HG03565 (cell line): ENCODE measurements at regions not wholly inside any gene's neighbourhood (a gene's known extent, or its start where the extent isn't known, plus 50 kb on each side); places are given as distances from the start of the nearest gene placed in this dataset.
"Not testable (repeated sequence)": the region's sequence is repeated elsewhere in the genome, so short reads cannot be mapped to it uniquely, and the experiment has no call there.

Experiments used
- ATAC-seq: cut with Tn5 transposase; IDR thresholded peaks from one replicate; pipeline ENCODE4 v1.9.1; 2021; ENCODE audit warnings: mild to moderate bottlenecking, moderate library complexity; ENCODE audit not compliant: unreplicated experiment

DNA sequence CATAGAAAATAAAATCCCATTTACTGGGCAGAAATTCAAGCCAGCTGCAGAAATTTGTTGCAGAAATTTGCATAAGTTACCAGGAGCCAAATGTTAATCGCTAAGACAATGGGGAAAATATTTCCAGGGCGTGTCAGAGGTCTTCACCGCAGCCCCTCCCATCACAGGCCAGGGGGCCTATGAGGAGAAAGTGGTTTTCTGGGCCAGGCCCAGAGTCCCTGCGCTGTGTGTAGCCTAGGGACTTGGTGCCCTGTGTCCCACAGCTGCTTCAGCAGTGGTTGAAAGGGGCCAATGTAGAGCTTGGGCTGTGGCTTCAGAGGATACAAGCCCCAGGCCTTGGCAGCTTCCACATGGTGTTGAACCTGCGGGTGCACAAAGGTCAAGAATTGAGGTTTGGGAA is 278.9 kb upstream of the PCDH9 start:
- ATAC-seq: no peak

DNA sequence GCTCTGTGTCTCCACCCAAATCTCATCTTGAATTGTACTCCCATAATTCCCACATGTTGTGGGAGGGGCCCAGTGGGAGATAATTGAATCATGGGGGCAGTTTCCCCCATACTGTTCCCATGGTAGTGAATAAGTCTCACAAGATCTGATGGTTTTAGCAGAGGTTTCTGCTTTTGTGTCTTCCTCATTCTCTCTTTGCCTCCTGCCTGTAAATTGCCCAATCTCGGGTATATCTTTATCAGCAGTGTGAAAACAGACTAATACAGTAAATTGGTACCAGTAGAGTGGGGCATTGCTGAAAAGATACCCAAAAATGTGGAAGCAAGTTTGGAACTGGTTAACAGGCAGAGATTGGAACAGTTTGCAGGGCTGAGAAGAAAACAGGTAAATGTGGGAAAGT is 278.1 kb upstream of the PCDH9 start:
- ATAC-seq: not testable (repeated sequence)

GRCh38 chr13:67506407-67506806 is 276.3 kb upstream of the PCDH9 start:
- no peak for ATAC-seq

DNA sequence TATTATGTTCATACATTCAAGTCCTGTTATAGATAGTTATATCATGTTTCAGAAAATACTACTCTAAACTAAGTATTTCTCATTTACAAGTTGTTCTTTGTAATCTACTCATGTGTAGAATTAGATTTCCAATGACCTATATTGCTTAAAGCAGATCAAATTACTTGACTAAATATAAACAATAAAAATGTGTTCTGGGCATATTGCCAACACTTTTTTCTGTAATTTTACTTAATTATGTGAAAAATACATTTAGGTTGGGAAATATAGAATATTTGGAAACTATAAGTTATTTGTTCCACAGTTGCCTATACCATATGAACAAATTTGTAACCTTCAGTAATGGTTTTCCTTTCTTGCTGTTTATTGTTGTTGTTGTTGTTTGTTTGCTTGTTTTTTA is 275.2 kb upstream of the PCDH9 start:
- no peak for ATAC-seq

DNA sequence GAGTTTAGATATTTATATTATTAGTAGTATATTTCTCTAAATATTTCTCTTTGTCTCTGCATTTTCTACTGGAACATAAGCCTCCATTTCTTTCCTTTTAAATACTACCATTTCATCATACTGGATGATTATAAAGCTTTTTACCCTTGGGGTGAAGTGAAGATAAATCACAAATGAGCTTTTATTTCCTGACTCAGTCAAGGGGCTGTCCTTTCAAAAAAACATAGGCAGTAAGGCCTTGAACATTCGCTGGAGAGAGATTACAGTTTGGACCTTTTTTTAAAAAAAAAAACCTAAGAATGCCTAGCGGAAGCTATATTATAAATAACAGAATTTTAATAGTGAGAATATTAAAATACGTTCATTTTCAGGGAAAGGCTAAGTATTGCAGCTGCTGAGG is 268.8 kb upstream of the PCDH9 start:
- ATAC-seq: no peak

DNA sequence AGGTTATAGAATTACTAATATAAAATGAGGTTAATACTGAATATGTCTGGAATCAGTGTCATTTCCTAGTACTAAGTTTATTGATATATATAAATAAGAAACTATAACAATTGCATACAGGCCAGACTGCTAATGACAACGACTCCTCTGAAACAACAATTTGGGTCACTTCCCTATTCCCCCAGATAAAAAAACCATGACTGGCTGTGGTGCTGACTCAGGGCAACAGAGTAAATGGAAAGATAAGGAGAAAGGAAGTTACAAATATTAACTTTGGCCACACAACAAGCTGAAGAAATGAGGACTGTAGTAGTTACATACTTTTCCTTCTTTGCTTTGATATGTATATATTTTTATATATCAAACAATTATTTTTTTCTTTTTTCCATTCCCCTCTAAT is 263.7 kb upstream of the PCDH9 start:
- ATAC-seq: no peak

DNA sequence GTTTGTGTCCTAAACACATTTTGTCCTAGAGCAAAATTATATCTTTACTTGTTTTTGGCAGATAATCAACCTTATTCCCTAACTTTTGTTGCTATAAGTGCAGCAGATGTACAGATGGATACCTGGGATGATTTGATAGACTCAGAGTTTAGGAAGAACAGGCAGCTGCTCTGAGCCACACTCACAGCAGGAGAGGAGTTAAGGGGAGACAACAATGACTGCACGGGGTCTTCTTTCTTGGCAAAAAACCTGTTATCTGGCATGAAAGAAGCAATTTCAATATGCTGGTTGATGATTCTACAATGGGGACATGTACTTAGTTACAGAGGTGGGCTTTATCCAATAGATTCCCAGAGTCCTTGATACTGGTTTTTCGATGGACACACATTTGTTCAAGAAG is 258.9 kb upstream of the PCDH9 start:
- ATAC-seq: no peak

- no peak for ATAC-seq
These were observed 251.3 kb upstream of the PCDH9 start for GRCh38 chr13:67481445-67481844.

GRCh38 chr13:67474115-67474514 is 244.0 kb upstream of the PCDH9 start:
- ATAC-seq: no peak

DNA sequence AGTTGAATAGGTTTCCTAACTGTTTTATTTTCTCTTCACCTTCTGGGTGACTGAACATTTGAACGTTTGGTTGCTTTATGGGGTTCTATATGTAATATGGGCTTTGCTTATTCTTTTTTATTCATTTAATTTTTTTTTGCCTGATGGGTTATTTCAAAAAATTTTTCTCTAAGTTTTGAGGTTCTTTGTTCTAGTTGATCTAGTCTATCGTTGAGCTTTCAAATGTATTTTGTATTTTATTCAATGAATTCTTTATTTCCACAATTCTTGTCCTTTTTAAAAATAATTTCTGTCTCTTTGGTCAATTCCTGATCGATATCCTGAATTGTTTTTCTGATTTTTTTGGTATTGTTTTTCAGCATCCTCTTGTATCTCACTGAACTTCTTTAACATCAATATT is 239.5 kb upstream of the PCDH9 start:
- no peak for ATAC-seq

DNA sequence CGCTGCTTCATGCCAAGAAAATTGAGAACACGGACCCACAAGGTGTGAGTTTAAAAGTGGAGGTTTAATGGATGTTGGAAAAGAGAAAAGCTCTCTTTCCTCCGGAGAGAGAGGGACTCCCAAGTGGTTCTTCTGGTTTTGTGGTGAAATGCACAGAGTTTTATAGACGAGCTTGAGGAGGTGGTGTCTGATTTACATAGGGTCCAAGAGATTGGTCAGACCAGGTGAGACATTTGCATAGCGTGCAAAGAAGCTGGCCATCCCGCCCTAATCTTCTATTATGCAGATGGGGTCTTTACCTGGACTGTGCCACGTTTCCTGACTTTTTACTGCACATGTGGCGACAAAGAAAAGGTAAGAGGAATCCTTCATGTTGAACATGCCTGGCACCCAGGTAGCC is 236.4 kb upstream of the PCDH9 start:
- no peak for ATAC-seq

- no peak for ATAC-seq
These were observed 234.0 kb upstream of the PCDH9 start for GRCh38 chr13:67464154-67464553.

DNA sequence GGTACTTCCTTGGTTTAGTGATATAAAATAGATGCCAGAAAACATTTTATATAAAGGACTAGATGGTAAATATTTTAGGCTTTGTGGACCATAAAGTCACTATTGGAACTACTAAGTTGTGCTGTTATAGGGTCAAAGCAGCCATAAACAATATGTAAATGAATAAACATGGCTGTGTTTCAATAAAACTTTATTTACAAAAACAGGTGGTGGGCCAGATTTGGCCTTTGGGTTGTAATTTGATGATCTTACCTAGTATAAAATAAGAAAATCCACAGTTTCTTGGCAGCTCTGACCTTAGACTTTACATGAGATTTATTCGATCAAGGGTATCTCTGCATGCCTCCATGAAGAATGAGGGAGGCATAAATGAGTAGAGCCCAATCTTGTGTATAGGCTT is 232.0 kb upstream of the PCDH9 start:
- ATAC-seq: no peak

- not testable (repeated sequence) for ATAC-seq
These were observed 222.4 kb upstream of the PCDH9 start for GRCh38 chr13:67452526-67452925.

- no peak for ATAC-seq
These were observed 215.3 kb upstream of the PCDH9 start for GRCh38 chr13:67445436-67445835.

DNA sequence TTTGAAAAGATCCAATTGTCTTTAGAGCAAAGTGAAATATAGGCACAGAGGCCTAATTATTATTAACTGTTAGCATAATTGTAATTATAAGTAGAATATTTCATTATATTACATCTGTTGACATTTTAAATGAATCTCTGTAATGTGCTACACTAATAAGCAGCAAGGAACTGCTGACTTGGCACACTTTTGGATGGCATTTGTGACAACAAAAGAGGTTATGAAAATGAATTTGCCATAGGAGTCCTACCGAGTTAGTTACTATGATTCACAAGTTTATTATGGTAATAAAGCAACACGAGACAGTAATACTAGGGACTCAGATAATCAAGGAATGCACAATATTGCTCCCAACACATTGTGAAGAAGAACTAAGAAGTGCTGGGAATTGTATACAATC is 213.8 kb upstream of the PCDH9 start:
- no peak for ATAC-seq

DNA sequence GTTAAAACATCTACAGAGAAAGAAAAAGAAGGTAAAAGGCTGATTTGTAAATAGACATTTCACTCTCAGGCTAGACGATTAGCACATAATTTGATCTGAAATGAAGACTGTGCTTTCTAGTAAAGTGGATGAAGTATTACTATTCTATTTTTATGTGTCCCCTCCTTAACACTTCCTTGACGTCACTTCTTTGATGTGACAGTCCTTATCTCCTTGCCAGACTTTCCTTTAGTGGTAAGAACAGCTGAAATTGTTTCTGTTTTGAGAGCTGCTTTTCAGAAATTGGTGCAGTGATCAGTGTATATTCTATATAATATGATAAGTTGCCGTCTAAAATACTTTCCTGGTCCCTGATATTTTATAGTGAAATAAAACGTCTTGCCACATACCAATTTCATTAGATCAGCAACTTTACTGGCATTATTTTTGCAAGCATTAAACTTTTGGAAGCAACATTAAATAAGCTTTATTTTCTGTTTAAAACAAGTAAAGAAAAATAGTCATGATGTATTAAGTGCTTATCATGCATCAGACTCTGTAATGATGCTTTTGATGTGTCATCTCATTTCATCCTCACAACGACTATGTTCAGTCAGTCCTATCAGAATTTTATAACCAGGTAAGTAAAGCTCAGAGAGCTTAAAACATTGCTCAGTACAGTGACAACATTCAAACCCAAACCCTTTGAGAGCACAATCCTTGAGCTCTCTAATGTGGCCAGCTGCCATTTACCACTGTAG is 210.3 kb upstream of the PCDH9 start:
- ATAC-seq: no peak

GRCh38 chr13:67439365-67439764 is 209.2 kb upstream of the PCDH9 start:
- no peak for ATAC-seq

GRCh38 chr13:67438465-67438864 is 208.3 kb upstream of the PCDH9 start:
- no peak for ATAC-seq

DNA sequence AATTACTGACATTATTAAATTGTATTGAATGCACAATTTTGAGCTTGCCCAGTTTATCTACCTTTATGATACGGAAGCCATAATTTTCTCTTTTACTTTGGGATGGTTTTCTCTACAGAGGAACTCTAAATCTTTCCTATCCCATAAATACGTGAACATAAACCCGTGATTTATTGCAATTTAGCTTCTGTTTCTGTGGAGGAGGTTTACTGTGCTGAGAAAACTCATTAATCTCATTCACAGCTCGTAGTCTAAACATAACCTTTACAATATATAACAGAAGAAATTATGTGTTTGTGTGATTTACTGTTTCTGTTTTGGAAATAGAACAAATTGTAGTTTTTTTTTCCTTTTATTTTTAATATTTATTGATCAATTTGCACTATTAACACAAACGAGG is 207.1 kb upstream of the PCDH9 start:
- ATAC-seq: no peak

GRCh38 chr13:67421475-67421874 is 191.3 kb upstream of the PCDH9 start:
- no peak for ATAC-seq

GRCh38 chr13:67416047-67416925 is 186.2 kb upstream of the PCDH9 start:
- peak; percentile 65 for ATAC-seq
